ENCODE measurements at regions not wholly inside any gene's neighbourhood (a gene's known extent, or its start where the extent isn't known, plus 50 kb on each side); places are given as distances from the start of the nearest gene placed in this dataset.

GRCh38 chr6:166777096-166777630 lies 150.1 kb upstream of the RPS6KA2 start:
- H3K9ac ChIP-seq (ENCODE audit: low read length) = no peak overlapping the region
- no peak overlapping the region for H3K27ac ChIP-seq (ENCODE audit: low read depth, low read length)
- no peaks in the 10 kb centered on the region for H3K9me2 ChIP-seq (replicated peaks; ENCODE audit: insufficient read depth, low read length)
- no peak overlapping the region for H3K4me2 ChIP-seq (ENCODE audit: low read depth, low read length, poor library complexity, severe bottlenecking)
- no peaks in the 10 kb centered on the region for H3K27me3 ChIP-seq (ENCODE audit: low read length)
- no peaks in the 10 kb centered on the region for H3K9me3 ChIP-seq (ENCODE audit: insufficient read depth, low read length)
- no peaks in the 10 kb centered on the region for H3F3A ChIP-seq (ENCODE audit: insufficient read depth)
- no peaks in the 10 kb centered on the region for H3K36me3 ChIP-seq (ENCODE audit: low read length)
- no peaks in the 10 kb centered on the region for H3K79me2 ChIP-seq (ENCODE audit: insufficient read depth, low read length)
- no peaks in the 10 kb centered on the region for H4K20me1 ChIP-seq (ENCODE audit: low read depth, low read length)
- no peak for TF ChIP-seq CTCF (IDR thresholded peaks at IDR 0.05; ENCODE audit: insufficient read depth, low read length, poor library complexity, severe bottlenecking)
- TF ChIP-seq EZH2phosphoT487 (conservative IDR thresholded peaks at IDR 0.05; ENCODE audit: low read length) = no peak
- no peak overlapping the region for H2AFZ ChIP-seq (ENCODE audit: low read depth, low read length, severe bottlenecking)
- H3K4me3 ChIP-seq (ENCODE audit: insufficient read depth, low read length, poor library complexity, severe bottlenecking) = no peak overlapping the region

- Histone ChIP-seq H3K4me3 (ENCODE audit: insufficient read depth, low read length, poor library complexity, severe bottlenecking) (no peak overlapping the region), H3K9ac (ENCODE audit: low read length) (no peak overlapping the region), H3K79me2 (ENCODE audit: insufficient read depth, low read length) (no peaks in the 10 kb centered on the region), H3F3A (ENCODE audit: insufficient read depth) (no peaks in the 10 kb centered on the region), H4K20me1 (ENCODE audit: low read depth, low read length) (no peaks in the 10 kb centered on the region), H3K36me3 (ENCODE audit: low read length) (no peaks in the 10 kb centered on the region), H2AFZ (ENCODE audit: low read depth, low read length, severe bottlenecking) (no peak overlapping the region), H3K4me2 (ENCODE audit: low read depth, low read length, poor library complexity, severe bottlenecking) (no peak overlapping the region), H3K9me3 (ENCODE audit: insufficient read depth, low read length) (no peaks in the 10 kb centered on the region), H3K27ac (ENCODE audit: low read depth, low read length) (no peak overlapping the region), H3K9me2 (replicated peaks; ENCODE audit: insufficient read depth, low read length) (no peaks in the 10 kb centered on the region), H3K27me3 (ENCODE audit: low read length) (no peaks in the 10 kb centered on the region)
- TF ChIP-seq EZH2phosphoT487 (conservative IDR thresholded peaks at IDR 0.05; ENCODE audit: low read length) (no peak), CTCF (IDR thresholded peaks at IDR 0.05; ENCODE audit: insufficient read depth, low read length, poor library complexity, severe bottlenecking) (no peak)
These were observed 149.5 kb upstream of the RPS6KA2 start for GRCh38 chr6:166776571-166776970.

- H3K27ac ChIP-seq (ENCODE audit: low read depth, low read length) = no peak overlapping the region
- no peaks in the 10 kb centered on the region for H4K20me1 ChIP-seq (ENCODE audit: low read depth, low read length)
- no peaks in the 10 kb centered on the region for H3K9me3 ChIP-seq (ENCODE audit: insufficient read depth, low read length)
- no peak overlapping the region for H3K9ac ChIP-seq (ENCODE audit: low read length)
- H3F3A ChIP-seq (ENCODE audit: insufficient read depth) = no peaks in the 10 kb centered on the region
- H3K27me3 ChIP-seq (ENCODE audit: low read length) = no peaks in the 10 kb centered on the region
- no peaks in the 10 kb centered on the region for H3K36me3 ChIP-seq (ENCODE audit: low read length)
- H2AFZ ChIP-seq (ENCODE audit: low read depth, low read length, severe bottlenecking) = no peak overlapping the region
- no peaks in the 10 kb centered on the region for H3K9me2 ChIP-seq (replicated peaks; ENCODE audit: insufficient read depth, low read length)
- H3K79me2 ChIP-seq (ENCODE audit: insufficient read depth, low read length) = no peaks in the 10 kb centered on the region
- TF ChIP-seq CTCF (IDR thresholded peaks at IDR 0.05; ENCODE audit: insufficient read depth, low read length, poor library complexity, severe bottlenecking) (no peak), EZH2phosphoT487 (conservative IDR thresholded peaks at IDR 0.05; ENCODE audit: low read length) (no peak)
- no peak overlapping the region for H3K4me3 ChIP-seq (ENCODE audit: insufficient read depth, low read length, poor library complexity, severe bottlenecking)
- no peak overlapping the region for H3K4me2 ChIP-seq (ENCODE audit: low read depth, low read length, poor library complexity, severe bottlenecking)
These were observed 148.8 kb upstream of the RPS6KA2 start for GRCh38 chr6:166775923-166776220.
